ENCODE measurements at regions not wholly inside any gene's neighbourhood (a gene's known extent, or its start where the extent isn't known, plus 50 kb on each side); places are given as distances from the start of the nearest gene placed in this dataset.

DNA sequence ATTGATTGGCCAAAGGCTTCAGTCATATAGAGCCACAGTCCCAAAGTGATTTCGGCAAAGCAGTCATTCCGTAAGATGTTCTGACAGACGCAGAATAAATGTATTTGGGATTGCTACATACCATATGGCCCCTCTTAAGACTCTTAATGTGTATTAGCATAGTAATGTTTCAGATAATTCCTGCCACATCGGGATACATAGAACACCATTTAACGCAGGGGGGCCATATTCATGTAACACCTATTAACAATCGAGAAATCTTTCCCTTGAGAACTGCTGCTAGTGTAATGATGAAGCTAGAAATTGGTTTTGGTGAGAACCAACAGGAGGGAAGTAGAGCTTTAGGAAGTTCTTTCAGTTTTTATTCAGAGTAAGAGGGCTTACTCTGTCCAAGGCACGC is 390.9 kb upstream of the SASH1 start:
- TF ChIP-seq, protein P1, sequence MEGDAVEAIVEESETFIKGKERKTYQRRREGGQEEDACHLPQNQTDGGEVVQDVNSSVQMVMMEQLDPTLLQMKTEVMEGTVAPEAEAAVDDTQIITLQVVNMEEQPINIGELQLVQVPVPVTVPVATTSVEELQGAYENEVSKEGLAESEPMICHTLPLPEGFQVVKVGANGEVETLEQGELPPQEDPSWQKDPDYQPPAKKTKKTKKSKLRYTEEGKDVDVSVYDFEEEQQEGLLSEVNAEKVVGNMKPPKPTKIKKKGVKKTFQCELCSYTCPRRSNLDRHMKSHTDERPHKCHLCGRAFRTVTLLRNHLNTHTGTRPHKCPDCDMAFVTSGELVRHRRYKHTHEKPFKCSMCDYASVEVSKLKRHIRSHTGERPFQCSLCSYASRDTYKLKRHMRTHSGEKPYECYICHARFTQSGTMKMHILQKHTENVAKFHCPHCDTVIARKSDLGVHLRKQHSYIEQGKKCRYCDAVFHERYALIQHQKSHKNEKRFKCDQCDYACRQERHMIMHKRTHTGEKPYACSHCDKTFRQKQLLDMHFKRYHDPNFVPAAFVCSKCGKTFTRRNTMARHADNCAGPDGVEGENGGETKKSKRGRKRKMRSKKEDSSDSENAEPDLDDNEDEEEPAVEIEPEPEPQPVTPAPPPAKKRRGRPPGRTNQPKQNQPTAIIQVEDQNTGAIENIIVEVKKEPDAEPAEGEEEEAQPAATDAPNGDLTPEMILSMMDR (IDR thresholded peaks at IDR 0.05; ENCODE audit: low read length) = no peak
- TF ChIP-seq EZH2 (IDR thresholded peaks at IDR 0.05; ENCODE audit: borderline replicate concordance, low read length) = no peak

Measured in OCI-LY1 (cell line).